Panc1 (cell line): ENCODE measurements at regions not wholly inside any gene's neighbourhood (a gene's known extent, or its start where the extent isn't known, plus 50 kb on each side); places are given as distances from the start of the nearest gene placed in this dataset.

Source experiments
- ATAC-seq: fragments of 200-7000 bp; cut with Tn5 transposase; 2 replicates; pipeline ENCODE4 v1.9.1; 2020; ENCODE audit warnings: mild to moderate bottlenecking, moderate library complexity
- BruUV-seq: library from RNA; stranded (reverse); fragments of 400-500 nt; replicated peaks from 2 replicates; lab custom pipeline; 2021; lab: Mats Ljungman, UMichigan
- CTCF ChIA-PET: fragments of 300-600 bp; sonication (Branson Sonifier 250); formaldehyde crosslinking; loops from one replicate; lab custom pipeline; 2022; ENCODE audit warnings: antibody characterized with exemption; lab: Charles Lee
- POLR2A ChIA-PET: fragments of 300-600 bp; sonication (Branson Sonifier 250); formaldehyde crosslinking; loops from one replicate; lab custom pipeline; 2022; ENCODE audit warnings: antibody characterized with exemption; lab: Charles Lee
- DNase-seq: peaks from one replicate; pipeline ENCODE4 v3.0.0-alpha.2; 2010; ENCODE audit warnings: low read depth, low spot score
- H3K27ac ChIP-seq: 2 replicates; pipeline ENCODE4 v1.5.1; 2011; ENCODE audit warnings: mild to moderate bottlenecking, low read length, inconsistent platforms
- H3K27me3 ChIP-seq: fragments of 200-500 bp; sonication (Bioruptor generic); 2 replicates; pipeline ENCODE4 v1.6.0; 2014; ENCODE audit warnings: low read length, inconsistent platforms; ENCODE audit not compliant: control insufficient read depth, insufficient read depth
- H3K36me3 ChIP-seq: fragments of 200-500 bp; sonication (Bioruptor generic); 2 replicates; pipeline ENCODE4 v1.5.1; 2014; ENCODE audit warnings: inconsistent platforms, mild to moderate bottlenecking, low read length, moderate library complexity; ENCODE audit not compliant: control insufficient read depth, insufficient read depth
- H3K4me1 ChIP-seq: 2 replicates; pipeline ENCODE4 v1.5.1; 2011; ENCODE audit warnings: inconsistent platforms, mild to moderate bottlenecking, low read length, moderate library complexity; ENCODE audit not compliant: control insufficient read depth, insufficient read depth
- H3K4me3 ChIP-seq, 2 experiments: 2 replicates each; pipeline ENCODE4 v1.5.1; 2011 to 2012; ENCODE audit warnings: low read depth in 2 of 2, low read length in 2 of 2, mild to moderate bottlenecking in 2 of 2, inconsistent platforms in 1 of 2, moderate library complexity in 1 of 2
- H3K9me3 ChIP-seq: fragments of 200-500 bp; sonication (Bioruptor generic); 2 replicates; pipeline ENCODE4 v1.5.1; 2014; ENCODE audit warnings: low read depth, mild to moderate bottlenecking, inconsistent platforms, low read length, moderate library complexity; ENCODE audit not compliant: control insufficient read depth, insufficient read depth
- CTCF ChIP-seq: fragments of 450-650 bp; IDR thresholded peaks from 2 replicates; pipeline ENCODE4 v1.5.1; 2017; ENCODE audit warnings: mild to moderate bottlenecking
- POLR2AphosphoS5 ChIP-seq: IDR thresholded peaks from 2 replicates; pipeline ENCODE4 v1.6.1; 2012; ENCODE audit warnings: mild to moderate bottlenecking, low read depth, low read length, moderate library complexity
- REST ChIP-seq, 2 experiments: IDR thresholded peaks; 2 replicates each; pipeline ENCODE4 v1.6.1; 2011 to 2012; ENCODE audit warnings: low read depth in 2 of 2, control low read depth in 1 of 2, low read length in 1 of 2, mild to moderate bottlenecking in 1 of 2, moderate library complexity in 1 of 2; ENCODE audit not compliant: insufficient read depth in 1 of 2
- SIN3A ChIP-seq: IDR thresholded peaks from 2 replicates; pipeline ENCODE4 v1.6.1; 2012; ENCODE audit warnings: low read depth, mild to moderate bottlenecking, low read length, moderate library complexity, borderline replicate concordance; ENCODE audit not compliant: insufficient read depth
- TCF7L2 ChIP-seq: IDR thresholded peaks from 2 replicates; pipeline ENCODE4 v1.6.1; 2011; ENCODE audit warnings: mild to moderate bottlenecking, low read depth, low read length, inconsistent platforms
- in situ Hi-C: cut with HindIII; loops from 2 replicates; pipeline ENCODE4 v1.10.0; 2016; ENCODE audit warnings: low sequenced_read_pairs, low pct_unique_long_range_greater_than_20kb
- intact Hi-C: fragments of 100-400 bp; cut with micrococcal nuclease; formaldehyde crosslinking; loops from one replicate; pipeline ENCODE4 v1.10.0; 2022; ENCODE audit not compliant: unreplicated experiment

- Histone ChIP-seq H3K9me3 (no peaks in the 10 kb centered on the region), H3K27me3 (no peaks in the 10 kb centered on the region), H3K36me3 (no peaks in the 10 kb centered on the region), H3K27ac (no peak overlapping the region), H3K4me3 (no peak overlapping the region), H3K4me1 (no peaks in the 10 kb centered on the region)
- TF ChIP-seq REST (IDR thresholded peaks at IDR 0.05; ENCODE audit: insufficient read depth in 1 of 2, low read depth in 2 of 2, low read length in 1 of 2) (no peak), TCF7L2 (no peak), CTCF (no peak), SIN3A (no peak), POLR2AphosphoS5 (no peak)
- no peak for ATAC-seq
- CTCF ChIA-PET, result no interaction called here
- no TSS peak for BruUV-seq
- intact Hi-C loops (no loop called here), in situ Hi-C loops (no loop called here)
- no peak for DNase-seq
- POLR2A ChIA-PET, result interaction anchor here (0.5 kb wide), 1 partner anchor 335 kb away, joined by 4 read pairs; no protein-coding TSS in a partner anchor
Measured at GRCh38 chr14:35196571-35196970, 74.2 kb downstream of the PRORP start.

- Histone ChIP-seq H3K36me3 (no peaks in the 10 kb centered on the region), H3K9me3 (no peaks in the 10 kb centered on the region), H3K27me3 (no peaks in the 10 kb centered on the region), H3K27ac (no peak overlapping the region), H3K4me3 (no peak overlapping the region), H3K4me1 (no peaks in the 10 kb centered on the region)
- ATAC-seq (no peak), DNase-seq (no peak)
- ChIA-PET POLR2A (interaction anchor here (0.5 kb wide), 1 partner anchor 334 kb away, joined by 4 read pairs; no protein-coding TSS in a partner anchor), CTCF (no interaction called here)
- TF ChIP-seq TCF7L2, result no peak
- no peak for TF ChIP-seq POLR2AphosphoS5
- TF ChIP-seq SIN3A, result no peak
- no peak for TF ChIP-seq REST (IDR thresholded peaks at IDR 0.05; ENCODE audit: insufficient read depth in 1 of 2, low read depth in 2 of 2, low read length in 1 of 2)
- TF ChIP-seq CTCF, result no peak
- BruUV-seq, result no TSS peak
- intact Hi-C loops, result no loop called here
- in situ Hi-C loops, result no loop called here
Measured at GRCh38 chr14:35197015-35197414, 74.7 kb downstream of the PRORP start.
